ENCODE measurements at regions not wholly inside any gene's neighbourhood (a gene's known extent, or its start where the extent isn't known, plus 50 kb on each side); places are given as distances from the start of the nearest gene placed in this dataset.

- TF ChIP-seq, protein P1, sequence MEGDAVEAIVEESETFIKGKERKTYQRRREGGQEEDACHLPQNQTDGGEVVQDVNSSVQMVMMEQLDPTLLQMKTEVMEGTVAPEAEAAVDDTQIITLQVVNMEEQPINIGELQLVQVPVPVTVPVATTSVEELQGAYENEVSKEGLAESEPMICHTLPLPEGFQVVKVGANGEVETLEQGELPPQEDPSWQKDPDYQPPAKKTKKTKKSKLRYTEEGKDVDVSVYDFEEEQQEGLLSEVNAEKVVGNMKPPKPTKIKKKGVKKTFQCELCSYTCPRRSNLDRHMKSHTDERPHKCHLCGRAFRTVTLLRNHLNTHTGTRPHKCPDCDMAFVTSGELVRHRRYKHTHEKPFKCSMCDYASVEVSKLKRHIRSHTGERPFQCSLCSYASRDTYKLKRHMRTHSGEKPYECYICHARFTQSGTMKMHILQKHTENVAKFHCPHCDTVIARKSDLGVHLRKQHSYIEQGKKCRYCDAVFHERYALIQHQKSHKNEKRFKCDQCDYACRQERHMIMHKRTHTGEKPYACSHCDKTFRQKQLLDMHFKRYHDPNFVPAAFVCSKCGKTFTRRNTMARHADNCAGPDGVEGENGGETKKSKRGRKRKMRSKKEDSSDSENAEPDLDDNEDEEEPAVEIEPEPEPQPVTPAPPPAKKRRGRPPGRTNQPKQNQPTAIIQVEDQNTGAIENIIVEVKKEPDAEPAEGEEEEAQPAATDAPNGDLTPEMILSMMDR (IDR thresholded peaks at IDR 0.05): no peak
- no peak for TF ChIP-seq POLR2A (IDR thresholded peaks at IDR 0.05)
- TF ChIP-seq POLR2AphosphoS5 (IDR thresholded peaks at IDR 0.05): no peak
- no peak for TF ChIP-seq EP300 (IDR thresholded peaks at IDR 0.05; ENCODE audit: low read depth)
Measured at GRCh38 chr2:48210189-48210588, 104.3 kb upstream of the FOXN2 start.
